ENCODE measurements at regions not wholly inside any gene's neighbourhood (a gene's known extent, or its start where the extent isn't known, plus 50 kb on each side); places are given as distances from the start of the nearest gene placed in this dataset.

DNA sequence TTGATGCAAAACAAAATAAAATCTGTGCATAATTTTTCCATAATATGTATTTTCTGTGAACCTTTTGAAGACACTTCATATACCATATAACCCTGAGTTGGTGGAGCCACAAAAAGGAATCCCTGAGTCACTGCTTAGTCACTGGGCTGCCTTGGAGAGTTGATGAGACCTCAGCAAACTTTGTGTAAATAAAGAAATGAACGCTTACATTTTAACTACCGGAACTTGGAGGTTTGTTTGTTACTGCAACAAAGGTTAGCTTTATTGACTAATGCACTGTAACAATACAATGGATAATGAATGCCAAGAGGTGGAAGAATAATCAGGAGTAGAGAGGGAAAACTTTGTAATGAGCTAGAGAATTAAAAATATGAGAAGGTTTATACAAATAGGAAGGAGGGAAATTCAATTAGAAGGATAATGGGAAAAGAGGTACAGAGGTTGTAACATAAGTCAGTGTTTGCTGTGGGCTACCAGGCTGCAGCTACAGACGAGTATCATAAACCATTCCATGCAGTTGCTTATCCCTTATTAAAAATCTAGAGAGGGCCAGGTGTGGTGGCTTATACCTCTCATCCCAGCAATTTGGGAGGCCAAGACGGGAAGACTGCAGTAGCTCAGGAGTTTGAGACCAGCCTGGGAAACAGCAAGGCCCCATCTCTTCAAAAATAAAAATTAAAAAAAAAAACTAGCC is 1042.1 kb downstream of the TYW1 start:
- TF ChIP-seq EZH2 (IDR thresholded peaks at IDR 0.05), result no peak
- no peak for TF ChIP-seq POLR2AphosphoS5 (IDR thresholded peaks at IDR 0.05; ENCODE audit: borderline replicate concordance, low read depth, low read length)
- TF ChIP-seq FOXP2 (optimal IDR thresholded peaks at IDR 0.05; ENCODE audit: control extremely low read depth, extremely low read length, insufficient read depth), result no peak
